ENCODE measurements at regions not wholly inside any gene's neighbourhood (a gene's known extent, or its start where the extent isn't known, plus 50 kb on each side); places are given as distances from the start of the nearest gene placed in this dataset.
A peak's percentile ranks its signal among the peaks of the same experiment; 100 is the strongest.

DNA sequence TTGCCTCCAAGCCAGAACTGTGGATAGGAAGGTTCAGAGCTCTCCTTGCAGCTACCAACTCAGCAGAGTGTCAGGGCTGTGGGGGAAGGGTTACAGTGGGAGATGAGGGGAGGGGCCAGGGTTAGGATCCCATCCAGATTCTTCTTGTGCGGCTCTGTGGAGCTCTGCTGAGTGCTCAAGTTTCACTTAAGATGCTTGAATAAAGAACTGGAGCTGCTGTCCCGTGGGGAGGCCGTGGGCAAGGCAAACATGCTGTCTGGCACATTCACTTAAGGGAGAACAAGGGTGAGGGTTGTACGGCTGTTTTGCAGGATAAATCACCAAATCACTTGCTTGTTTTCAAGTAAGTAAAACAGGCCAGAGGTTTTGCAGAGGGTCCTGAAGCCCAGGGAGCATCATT, 197.1 kb downstream of the FAM76B start:
- DNase-seq (ENCODE audit: extremely low read depth in 1 of 11, low read depth in 9 of 11, low spot score in 4 of 11) = peak in 7 of 11 donors; percentile 9 to 23 (median 13)

DNA sequence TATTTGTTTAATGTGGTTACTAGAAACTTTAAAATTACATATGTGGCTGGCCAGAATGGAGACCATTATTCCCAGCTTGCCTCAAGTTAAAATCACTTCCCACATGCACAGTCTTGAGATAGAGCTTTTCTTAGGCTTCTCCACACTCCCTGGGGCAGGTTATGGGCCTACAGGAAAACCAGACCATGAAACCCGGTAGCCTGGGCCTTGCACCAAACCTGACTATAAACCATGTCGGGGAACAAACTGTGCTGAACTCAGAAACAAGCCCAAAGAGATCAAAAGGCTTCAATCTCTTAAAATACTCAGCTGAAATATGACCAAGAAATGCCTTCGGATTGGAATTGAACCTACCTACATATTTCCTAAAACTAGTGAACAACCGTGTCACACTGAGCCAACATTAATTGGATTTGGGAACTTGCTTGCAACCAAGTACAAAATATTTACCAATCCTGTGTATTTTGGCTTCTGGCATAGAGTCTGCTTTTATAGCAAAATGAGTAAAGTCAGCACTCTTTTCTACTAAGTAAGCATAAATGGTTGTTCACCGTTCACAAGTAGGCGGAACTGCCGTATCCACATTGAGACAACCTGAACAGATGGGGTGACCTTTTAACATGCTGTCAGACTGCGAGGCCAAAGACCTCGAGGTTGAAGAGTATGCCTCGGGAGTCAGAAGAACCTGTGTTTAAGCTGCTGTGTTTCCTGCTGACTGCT, 199.5 kb downstream of the FAM76B start:
- no peak for DNase-seq (ENCODE audit: extremely low read depth in 1 of 11, low read depth in 9 of 11, low spot score in 4 of 11)

DNA sequence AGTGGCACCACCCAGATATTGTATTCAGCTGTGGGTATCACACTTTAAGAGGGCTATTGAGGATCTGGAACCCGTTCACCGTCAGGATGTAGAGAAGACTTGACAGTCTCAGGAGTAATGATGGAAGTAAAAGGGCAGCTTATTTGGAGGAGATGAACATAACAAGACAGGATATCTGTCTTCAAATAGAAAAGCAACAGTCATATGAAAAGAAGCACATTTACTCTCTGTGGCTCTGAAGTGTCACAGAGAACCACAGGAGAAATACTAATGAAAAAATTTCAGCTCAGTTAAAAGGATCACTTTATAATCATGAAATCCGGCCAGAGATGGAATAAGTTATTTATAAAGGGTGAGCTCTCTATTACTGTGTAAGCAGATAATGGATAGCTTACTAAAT, 200.8 kb downstream of the FAM76B start:
- no peak for DNase-seq (ENCODE audit: extremely low read depth in 1 of 11, low read depth in 9 of 11, low spot score in 4 of 11)

DNA sequence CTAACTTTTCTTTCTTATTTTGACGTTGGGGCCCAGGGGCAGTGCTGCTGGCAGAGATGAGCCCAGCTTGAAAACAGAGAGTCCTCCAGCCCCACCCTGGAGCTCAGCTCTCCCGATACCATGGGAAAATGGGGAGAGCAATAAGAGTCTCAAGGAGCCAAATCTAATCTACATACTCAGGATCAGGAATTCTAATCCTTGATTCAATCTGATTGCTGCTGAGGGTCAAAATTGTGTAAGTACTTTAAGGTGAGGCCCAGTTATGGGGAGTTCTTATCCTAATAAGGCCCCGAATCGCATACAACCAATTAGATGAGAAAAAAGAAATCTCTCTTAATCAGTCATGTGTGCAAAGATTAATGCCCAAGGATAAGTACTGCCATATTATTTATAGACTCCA, 202.9 kb downstream of the FAM76B start:
- DNase-seq (ENCODE audit: extremely low read depth in 1 of 11, low read depth in 9 of 11, low spot score in 4 of 11) = no peak

DNA sequence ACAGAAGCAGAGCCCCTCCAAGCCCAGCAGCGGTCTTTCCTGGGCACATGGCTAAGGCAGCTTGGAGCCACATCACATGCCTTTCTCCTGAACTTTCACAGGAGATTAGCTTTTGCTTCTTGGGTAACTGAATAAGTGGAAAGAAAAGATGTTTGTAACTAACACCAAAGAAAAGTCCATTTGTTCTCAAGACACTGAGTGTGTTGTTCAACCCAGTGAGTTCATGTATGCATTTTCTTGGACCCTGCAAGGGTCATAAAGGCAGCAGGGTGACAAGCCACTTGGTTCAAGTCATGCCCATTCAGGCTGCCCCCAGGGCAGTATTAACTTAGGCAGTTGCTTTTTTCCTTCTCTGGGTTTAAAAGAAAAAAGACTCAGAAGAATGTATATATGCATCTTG, 203.4 kb downstream of the FAM76B start:
- DNase-seq (ENCODE audit: extremely low read depth in 1 of 11, low read depth in 9 of 11, low spot score in 4 of 11) = no peak

DNA sequence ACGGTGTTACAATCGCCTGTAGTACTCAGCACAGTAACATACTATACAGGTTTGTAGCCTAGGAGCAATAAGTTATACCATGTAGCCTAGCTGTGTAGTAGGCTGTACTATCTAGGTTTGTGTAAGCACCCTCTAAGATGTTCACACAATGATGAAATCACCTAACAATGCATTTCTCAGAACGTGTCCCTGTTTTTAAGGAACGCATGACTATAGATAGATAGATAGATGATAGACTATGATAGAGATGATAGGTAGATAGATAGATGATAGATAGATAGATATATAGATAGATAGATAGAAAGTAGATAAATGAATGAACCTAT, 203.9 kb downstream of the FAM76B start:
- DNase-seq (ENCODE audit: extremely low read depth in 1 of 11, low read depth in 9 of 11, low spot score in 4 of 11) = no peak

DNA sequence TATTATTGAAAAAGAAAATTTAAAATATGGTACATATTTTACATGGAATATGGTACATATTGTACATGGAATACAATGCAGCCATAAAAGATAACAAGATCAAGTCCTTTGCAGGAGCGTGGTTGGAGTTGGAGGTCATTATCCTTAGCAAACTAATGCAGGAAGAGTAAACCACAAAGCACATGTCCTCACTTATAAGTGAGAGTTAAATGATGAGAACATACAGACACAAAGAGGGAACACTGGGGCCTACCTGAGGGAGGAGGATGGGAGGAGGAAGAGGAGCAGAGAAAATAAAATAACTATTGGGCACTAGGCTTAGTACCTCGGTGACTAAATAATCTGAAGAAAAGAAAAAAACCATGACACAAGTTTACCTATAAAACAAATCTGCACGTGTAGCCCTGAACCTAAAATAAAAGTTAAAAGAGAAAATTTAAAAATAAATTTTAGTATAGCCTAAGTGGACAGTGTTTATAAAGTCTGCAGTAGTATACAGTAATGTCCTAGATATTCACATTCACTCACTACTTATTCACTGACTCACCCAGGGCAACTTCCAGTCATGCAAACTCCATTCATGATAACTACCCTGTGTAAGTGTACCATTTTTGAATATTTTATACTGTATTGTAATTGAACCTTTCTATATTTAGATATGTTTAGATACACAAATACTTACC, 204.4 kb downstream of the FAM76B start:
- no peak for DNase-seq (ENCODE audit: extremely low read depth in 1 of 11, low read depth in 9 of 11, low spot score in 4 of 11)

DNA sequence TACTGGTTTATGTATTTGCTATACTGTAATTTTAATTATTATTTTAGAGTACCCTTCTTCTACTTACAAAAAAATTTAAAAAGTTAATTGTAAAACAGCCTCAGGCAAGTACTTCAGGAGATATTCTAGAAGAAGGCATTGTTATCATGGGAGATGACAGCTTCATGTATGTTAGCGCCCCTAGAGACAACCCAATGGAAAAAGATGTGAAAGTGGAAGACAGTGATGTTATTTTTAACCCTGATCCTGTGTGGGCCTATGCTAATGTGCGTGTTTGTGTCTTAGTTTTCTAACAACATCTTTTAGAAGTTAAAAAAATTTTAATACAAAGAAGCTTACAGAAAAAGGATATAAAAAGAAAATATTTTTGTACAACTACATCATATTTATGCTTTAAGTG, 205.0 kb downstream of the FAM76B start:
- no peak for DNase-seq (ENCODE audit: extremely low read depth in 1 of 11, low read depth in 9 of 11, low spot score in 4 of 11)

DNA sequence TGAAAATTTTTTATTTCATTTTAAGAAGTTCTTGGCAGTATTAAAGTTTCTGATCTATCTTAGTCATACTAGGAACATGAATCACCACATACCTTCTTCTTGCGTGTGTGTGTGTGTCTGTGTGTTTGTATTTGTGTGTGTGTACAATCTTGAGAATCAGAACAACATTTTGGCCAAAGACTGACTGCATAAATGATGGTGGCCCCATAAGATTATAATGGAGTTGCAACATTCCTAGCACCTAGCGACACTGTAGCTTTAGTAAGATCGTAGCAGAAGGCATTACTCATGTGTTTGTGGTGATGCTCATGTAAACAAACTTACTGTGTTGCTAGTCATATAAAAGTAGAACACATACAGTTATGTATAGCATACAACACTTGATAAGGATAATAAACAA, 205.4 kb downstream of the FAM76B start:
- DNase-seq (ENCODE audit: extremely low read depth in 1 of 11, low read depth in 9 of 11, low spot score in 4 of 11) = no peak

DNA sequence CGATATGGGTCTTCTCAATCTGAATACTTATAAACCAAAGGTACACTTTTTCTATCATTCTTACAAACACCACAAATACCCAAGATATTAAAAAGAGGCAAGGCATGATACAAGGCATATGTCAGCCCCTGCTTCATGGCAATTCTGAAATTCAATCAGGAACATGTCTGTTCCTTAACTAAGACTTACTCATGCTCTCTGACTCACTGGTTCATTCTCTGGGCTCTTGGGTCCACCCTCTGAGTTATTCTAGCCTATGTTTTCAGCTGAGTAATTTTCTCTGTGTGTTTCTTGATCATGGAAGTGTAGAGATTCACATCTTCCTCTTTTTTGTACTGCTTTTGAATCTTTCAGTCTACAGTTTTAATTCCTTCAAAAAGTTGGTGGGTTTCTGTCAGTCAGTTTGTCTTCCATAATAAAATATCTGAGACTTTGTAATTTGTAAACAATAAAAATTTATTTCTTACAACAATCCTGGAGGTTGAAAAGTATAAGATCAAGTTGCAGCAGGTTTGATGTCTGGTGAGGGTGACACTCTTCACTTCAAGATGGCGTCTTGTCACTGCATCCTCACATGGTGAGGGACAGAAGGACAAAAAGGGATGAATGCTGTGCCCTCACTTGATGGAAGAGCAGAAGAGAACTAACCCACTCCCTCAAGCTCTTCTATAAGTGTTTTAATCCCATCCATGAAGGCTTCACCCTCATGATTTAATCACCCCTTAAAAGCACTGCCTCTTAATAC, 211.7 kb downstream of the FAM76B start:
- no peak for DNase-seq (ENCODE audit: extremely low read depth in 1 of 11, low read depth in 9 of 11, low spot score in 4 of 11)

DNA sequence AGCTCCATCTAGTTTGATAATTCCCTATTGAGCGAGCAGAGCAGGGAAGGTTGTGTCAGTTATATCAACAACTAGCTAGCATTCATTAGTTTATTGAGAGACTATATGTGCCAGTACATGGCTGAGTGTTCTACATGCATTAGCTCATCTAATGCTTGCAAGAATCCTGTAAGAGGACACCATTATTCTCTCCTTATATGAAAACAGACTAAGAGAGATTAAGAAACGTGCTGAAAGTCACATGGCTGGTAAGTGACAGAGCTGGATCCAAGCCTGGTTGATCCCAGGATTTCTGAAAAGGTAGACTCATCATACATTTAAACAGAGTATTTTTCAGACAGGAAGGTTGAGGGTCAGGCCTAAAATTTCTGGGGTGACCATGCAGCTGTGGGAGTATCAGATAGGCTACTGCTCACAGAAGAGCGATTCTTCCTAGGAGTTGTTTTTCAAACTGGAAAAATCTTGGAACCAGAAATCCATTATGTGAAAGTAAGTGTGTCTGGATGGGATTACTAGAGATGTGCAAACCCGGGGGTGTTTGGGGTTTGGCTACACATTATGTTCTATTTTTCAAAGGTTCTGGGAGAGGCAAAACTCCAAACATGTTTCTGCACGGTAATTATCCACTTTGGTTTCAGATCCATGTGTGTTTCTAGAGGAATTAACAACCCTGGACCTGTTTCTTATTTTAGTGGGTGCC, 213.3 kb downstream of the FAM76B start:
- DNase-seq (ENCODE audit: extremely low read depth in 1 of 11, low read depth in 9 of 11, low spot score in 4 of 11) = no peak

DNA sequence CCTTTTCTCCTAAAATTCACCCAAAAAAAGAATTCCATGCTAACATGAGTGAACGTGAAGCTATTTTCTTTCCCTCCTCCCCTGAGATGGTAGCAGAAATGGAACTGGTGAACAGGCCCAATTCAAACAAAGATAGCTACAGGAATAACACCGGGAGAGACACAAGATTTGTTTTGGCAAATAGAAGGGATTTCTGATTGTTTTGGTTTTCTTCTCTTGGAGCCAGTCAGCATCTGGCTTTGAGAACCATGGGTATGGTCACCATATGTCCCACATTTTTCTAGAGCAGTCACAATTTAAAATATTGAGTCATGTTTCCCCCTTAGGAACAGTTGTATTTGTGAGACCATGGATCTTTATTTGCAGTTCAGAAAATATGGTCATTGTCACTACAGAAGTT, 214.1 kb downstream of the FAM76B start:
- DNase-seq (ENCODE audit: extremely low read depth in 1 of 11, low read depth in 9 of 11, low spot score in 4 of 11) = no peak

DNA sequence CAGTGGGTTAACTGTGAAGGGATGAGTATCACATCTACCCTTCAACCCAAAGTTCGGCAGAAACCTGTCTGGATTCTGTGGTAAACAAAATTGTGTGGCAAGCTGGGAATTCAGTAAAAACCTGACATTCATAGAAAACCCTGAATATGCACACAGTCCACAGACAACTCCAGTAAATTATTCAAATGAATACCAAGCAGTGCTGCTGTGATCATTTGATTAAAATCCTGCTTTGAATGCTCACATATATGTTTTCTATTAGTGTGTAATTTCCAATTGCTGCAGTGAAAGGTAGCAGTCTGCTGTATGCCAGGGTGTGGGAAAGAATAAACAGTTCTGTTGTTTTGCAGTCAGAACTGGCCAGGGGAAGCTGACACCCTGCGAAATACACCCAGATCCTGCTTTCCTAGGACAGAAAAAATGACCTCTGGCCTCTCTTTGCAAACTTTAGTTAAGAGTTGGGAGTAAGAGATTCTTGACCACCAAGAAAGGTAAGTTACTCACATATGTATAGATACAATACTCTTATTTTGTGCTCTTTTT, 217.8 kb downstream of the FAM76B start:
- no peak for DNase-seq (ENCODE audit: extremely low read depth in 1 of 11, low read depth in 9 of 11, low spot score in 4 of 11)

DNA sequence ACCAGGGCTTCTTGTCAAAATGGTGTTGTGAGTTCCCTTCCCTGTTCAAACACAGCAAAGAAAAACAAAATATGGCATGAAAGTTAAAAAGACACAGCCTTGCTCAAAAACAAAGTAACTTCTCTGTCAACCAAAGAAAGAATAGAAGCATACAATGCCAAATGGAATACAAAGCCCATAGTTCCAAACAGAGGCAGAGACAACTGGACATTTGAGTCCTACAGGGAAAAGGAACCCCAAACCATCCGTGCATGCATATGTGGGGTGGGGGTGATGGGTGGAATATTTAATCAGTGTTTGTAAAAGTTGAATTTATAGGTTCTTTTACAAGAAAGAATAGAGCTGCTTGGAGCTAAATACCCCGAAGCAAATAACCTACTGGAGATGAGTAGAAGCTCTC, 218.7 kb downstream of the FAM76B start:
- no peak for DNase-seq (ENCODE audit: extremely low read depth in 1 of 11, low read depth in 9 of 11, low spot score in 4 of 11)

DNA sequence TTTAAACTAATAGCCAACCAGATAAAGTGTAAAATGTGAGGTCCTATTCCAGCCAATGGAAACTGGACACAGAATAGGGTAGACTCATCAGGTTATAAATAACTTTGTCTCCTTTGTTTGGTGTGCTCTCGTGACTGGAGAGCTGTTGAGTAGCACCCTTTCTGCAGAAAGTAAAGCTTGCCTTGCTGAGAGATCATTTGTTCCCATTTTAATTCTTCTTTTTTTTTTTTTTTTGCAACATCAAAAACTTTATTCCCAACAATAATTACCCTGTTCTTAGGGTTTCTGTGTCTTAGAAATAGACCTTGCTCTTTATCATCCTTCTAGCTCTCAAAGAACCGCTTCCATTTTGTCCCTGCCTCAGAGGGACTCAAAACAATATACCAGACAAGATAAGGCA, 220.4 kb downstream of the FAM76B start:
- no peak for DNase-seq (ENCODE audit: extremely low read depth in 1 of 11, low read depth in 9 of 11, low spot score in 4 of 11)

DNA sequence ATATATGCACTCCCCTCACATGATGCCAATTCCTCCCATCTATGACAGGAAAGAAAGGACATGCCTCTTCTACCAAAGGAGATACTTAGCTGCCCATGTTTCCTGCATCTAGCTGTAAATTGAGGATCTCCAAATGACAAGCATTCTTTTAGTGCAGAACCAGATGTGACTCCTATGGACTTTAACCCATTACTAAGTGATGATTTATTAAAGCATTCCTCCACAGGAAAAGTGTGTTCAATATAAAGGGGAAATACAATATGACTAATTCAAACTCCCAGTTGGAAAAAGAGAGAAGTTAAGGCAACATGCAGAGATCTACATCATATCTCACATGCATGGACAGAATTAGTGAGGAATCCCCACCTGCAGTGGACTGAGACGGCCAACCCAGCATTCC, 221.3 kb downstream of the FAM76B start:
- DNase-seq (ENCODE audit: extremely low read depth in 1 of 11, low read depth in 9 of 11, low spot score in 4 of 11) = no peak

DNA sequence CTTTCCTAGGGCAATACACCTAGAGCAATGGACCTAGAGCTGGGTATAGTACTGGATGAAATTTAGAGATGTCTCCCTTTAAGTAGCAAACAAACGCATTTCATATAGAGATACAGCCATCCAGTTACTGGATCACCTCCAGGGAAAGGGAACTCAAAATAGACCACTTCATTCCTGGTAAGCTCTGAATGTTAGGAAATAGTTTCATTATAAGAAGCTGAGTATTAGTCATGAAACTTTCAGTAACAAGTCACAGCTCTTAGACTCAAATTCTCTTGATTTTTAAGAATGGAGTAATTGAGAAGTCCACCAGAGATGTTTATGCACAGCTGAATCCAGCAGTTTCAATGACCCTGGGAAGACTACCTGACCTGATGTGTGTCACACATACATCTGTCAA, 221.9 kb downstream of the FAM76B start:
- DNase-seq (ENCODE audit: extremely low read depth in 1 of 11, low read depth in 9 of 11, low spot score in 4 of 11) = no peak

DNA sequence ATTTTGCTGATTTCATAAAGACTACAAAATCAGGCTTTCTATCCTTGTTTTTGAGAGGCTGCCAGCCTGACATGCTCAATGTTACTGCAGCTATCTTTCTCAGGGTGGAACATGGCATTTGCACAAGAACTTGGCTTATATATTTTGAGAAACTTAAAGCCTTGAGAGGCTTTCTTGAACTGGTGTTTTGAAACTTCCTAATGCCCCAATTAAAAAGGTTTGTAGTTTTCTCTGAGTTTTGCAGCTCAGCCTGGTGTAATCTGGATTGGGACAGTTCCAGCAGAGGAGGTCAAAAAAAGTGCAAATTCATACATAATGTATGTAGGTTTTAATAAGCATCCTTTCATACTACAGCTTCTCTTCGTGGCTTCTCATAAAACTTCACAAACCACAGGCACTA, 223.4 kb downstream of the FAM76B start:
- peak in 2 of 11 donors; percentile 23 to 47 for DNase-seq (ENCODE audit: extremely low read depth in 1 of 11, low read depth in 9 of 11, low spot score in 4 of 11)

DNA sequence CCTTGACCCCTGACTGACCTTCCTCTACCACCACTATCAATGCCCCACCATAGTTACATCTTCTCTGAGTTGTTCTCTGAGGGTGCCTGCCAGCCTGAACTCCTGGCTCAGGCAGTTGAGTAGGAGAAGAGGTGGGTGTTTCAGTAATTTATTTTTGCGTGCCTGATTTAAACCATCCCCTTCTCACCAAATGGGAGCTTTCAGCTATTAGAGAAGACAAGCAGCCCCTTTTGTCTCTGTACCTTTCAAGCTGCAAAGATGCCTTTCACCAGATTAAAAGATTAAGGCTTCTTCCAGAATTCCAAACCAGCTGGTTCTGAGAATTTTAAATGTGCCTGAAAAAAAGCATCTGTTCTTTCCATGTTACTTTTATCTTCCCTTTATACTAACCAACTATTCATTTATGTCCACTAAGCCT, 223.8 kb downstream of the FAM76B start:
- DNase-seq (ENCODE audit: extremely low read depth in 1 of 11, low read depth in 9 of 11, low spot score in 4 of 11) = no peak

DNA sequence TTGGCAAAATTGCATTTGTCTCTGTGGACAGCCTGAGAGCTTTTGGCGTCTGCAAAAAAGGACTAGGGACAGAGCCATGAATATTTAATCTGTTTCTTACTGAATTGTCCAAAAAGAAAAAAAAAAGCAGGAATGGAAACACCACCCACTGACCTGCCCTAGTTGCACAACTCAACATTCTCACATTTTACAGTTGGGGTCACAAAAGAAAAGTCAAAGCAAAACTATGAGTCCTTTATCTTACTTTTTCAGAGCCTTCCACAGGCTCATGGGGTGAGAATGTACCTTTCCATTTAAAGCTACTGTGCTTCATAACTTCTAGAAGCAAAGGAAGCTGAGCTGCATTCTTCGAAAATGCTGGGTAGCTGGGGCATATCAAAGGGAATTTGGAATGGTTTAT, 225.7 kb downstream of the FAM76B start:
- no peak for DNase-seq (ENCODE audit: extremely low read depth in 1 of 11, low read depth in 9 of 11, low spot score in 4 of 11)

Measured in renal cortex interstitium (tissue), 11 donors.